Gastrocnemius medialis (tissue), 4 donors: ENCODE measurements at regions not wholly inside any gene's neighbourhood (a gene's known extent, or its start where the extent isn't known, plus 50 kb on each side); places are given as distances from the start of the nearest gene placed in this dataset.
"Not testable (repeated sequence)": the region's sequence is repeated elsewhere in the genome, so short reads cannot be mapped to it uniquely, and the experiment has no call there.

Source experiments
- ATAC-seq, 2 donors: fragments of 150-250 bp; one replicate each; pipeline ENCODE4 v1.9.1; 2016
- DNase-seq, 2 donors: peaks; one replicate each; pipeline ENCODE4 v3.0.0-alpha.2; 2019
- H3K27ac ChIP-seq, 4 donors: fragments of 200-600 bp; sonication (generic); 1 replicate in 1 of 4; 2 replicates in 3 of 4; pipeline ENCODE4 v1.5.1; 2016 to 2018; ENCODE audit warnings: mild to moderate bottlenecking in 2 of 4, moderate library complexity in 1 of 4
- H3K27me3 ChIP-seq, 3 donors: fragments of 200-600 bp; sonication (generic) in 2 of 3; 1 replicate in 1 of 3; 2 replicates in 2 of 3; pipeline versions ENCODE4 v1.5.1 to v1.6.0; 2016 to 2019; ENCODE audit warnings: mild to moderate bottlenecking in 1 of 3, moderate library complexity in 1 of 3
- H3K36me3 ChIP-seq, 2 donors: fragments of 200-600 bp; sonication (generic) in 1 of 2; one replicate each; pipeline ENCODE4 v1.5.1; 2017 to 2018
- H3K4me1 ChIP-seq, 2 donors: fragments of 200-600 bp; sonication (generic) in 1 of 2; one replicate each; pipeline ENCODE4 v1.5.1; 2016 to 2017; ENCODE audit warnings: mild to moderate bottlenecking in 2 of 2
- H3K4me3 ChIP-seq, 4 donors: fragments of 200-600 bp; sonication (generic) in 3 of 4; 1 replicate in 1 of 4; 2 replicates in 3 of 4; pipeline ENCODE4 v1.5.1; 2016 to 2019; ENCODE audit warnings: mild to moderate bottlenecking in 2 of 4
- H3K9me3 ChIP-seq, 3 donors: fragments of 200-600 bp; sonication (generic) in 2 of 3; 1 replicate in 1 of 3; 2 replicates in 2 of 3; pipeline ENCODE4 v1.5.1; 2016 to 2019
- CTCF ChIP-seq, 5 experiments: fragments of 450-650 bp in 3 of 5; fragments of 200-600 bp in 2 of 5; sonication (generic) in 2 of 5; IDR thresholded peaks in 4 of 5; conservative IDR thresholded peaks in 1 of 5; 1 replicate in 4 of 5; 2 replicates in 1 of 5; pipeline ENCODE4 v1.5.1; 2016 to 2019; ENCODE audit warnings: antibody characterized with exemption in 5 of 5, mild to moderate bottlenecking in 3 of 5, moderate library complexity in 3 of 5
- POLR2A ChIP-seq, 2 donors: fragments of 450-650 bp; IDR thresholded peaks; one replicate each; pipeline ENCODE4 v1.6.1; 2017; ENCODE audit warnings: antibody characterized with exemption in 2 of 2, mild to moderate bottlenecking in 2 of 2, moderate library complexity in 2 of 2
- in situ Hi-C, 4 donors: fragments of 200-750 bp; cut with MboI; loops; one replicate each; pipeline versions ENCODE4 v1.15.0 to v1.8.0; 2017; ENCODE audit warnings: low sequenced_read_pairs in 4 of 4
- intact Hi-C: fragments of 100-400 bp; cut with DNase I; formaldehyde crosslinking; loops from one replicate; pipeline ENCODE4 v1.15.1; 2023; ENCODE audit warnings: low total_unique reads

GRCh38 chr6:19231878-19232561, 605.1 kb upstream of the ID4 start:
- intact Hi-C loops, result no loop called here
- Histone ChIP-seq H3K4me3 (no peak overlapping the region), H3K4me1 (no peaks in the 10 kb centered on the region), H3K27me3 (no peaks in the 10 kb centered on the region), H3K9me3 (no peaks in the 10 kb centered on the region), H3K36me3 (no peaks in the 10 kb centered on the region), H3K27ac (no peak overlapping the region)
- in situ Hi-C loops, result no loop called here
- DNase-seq, result no peak
- no peak for ATAC-seq
- TF ChIP-seq CTCF (IDR thresholded peaks at IDR 0.05 in 4 of 5, conservative IDR thresholded peaks at IDR 0.05 in 1 of 5) (no peak), POLR2A (IDR thresholded peaks at IDR 0.05) (no peak)

- no peak for ATAC-seq
- in situ Hi-C loops, result no loop called here
Observed at GRCh38 chr6:19245656-19246055, 591.5 kb upstream of the ID4 start.

GRCh38 chr6:19247181-19247580, 590.0 kb upstream of the ID4 start:
- not testable (repeated sequence) for ATAC-seq, H3K27me3 ChIP-seq

More at GRCh38 chr6:19245656-19246055, 591.5 kb upstream of the ID4 start:
- Histone ChIP-seq H3K4me3 (no peak overlapping the region), H3K36me3 (no peaks in the 10 kb centered on the region), H3K9me3 (peaks cover 0 to 3% (median 0%) of the 10 kb centered on the region in 3 donors), H3K27me3 (no peaks in the 10 kb centered on the region), H3K27ac (no peak overlapping the region), H3K4me1 (no peaks in the 10 kb centered on the region)
- TF ChIP-seq POLR2A (IDR thresholded peaks at IDR 0.05) (no peak), CTCF (IDR thresholded peaks at IDR 0.05 in 4 of 5, conservative IDR thresholded peaks at IDR 0.05 in 1 of 5) (no peak)
- intact Hi-C loops, result no loop called here
- DNase-seq, result no peak

GRCh38 chr6:19256123-19256522, 581.0 kb upstream of the ID4 start:
- ATAC-seq, intact Hi-C loops, H3K4me3 ChIP-seq, H3K36me3 ChIP-seq, H3K27ac ChIP-seq, in situ Hi-C loops, H3K9me3 ChIP-seq, H3K27me3 ChIP-seq, H3K4me1 ChIP-seq, DNase-seq: not testable (repeated sequence)

More at GRCh38 chr6:19247181-19247580, 590.0 kb upstream of the ID4 start:
- intact Hi-C loops, H3K4me3 ChIP-seq, DNase-seq, H3K36me3 ChIP-seq, in situ Hi-C loops, H3K27ac ChIP-seq, H3K4me1 ChIP-seq, H3K9me3 ChIP-seq: not testable (repeated sequence)

GRCh38 chr6:19261642-19262041, 575.5 kb upstream of the ID4 start:
- Histone ChIP-seq H3K9me3 (no peaks in the 10 kb centered on the region), H3K4me1 (no peaks in the 10 kb centered on the region), H3K27ac (no peak overlapping the region), H3K27me3 (no peaks in the 10 kb centered on the region), H3K4me3 (no peak overlapping the region), H3K36me3 (no peaks in the 10 kb centered on the region)
- intact Hi-C loops, result no loop called here
- no peak for DNase-seq
- ATAC-seq, result no peak
- in situ Hi-C loops, result no loop called here
- TF ChIP-seq POLR2A (IDR thresholded peaks at IDR 0.05) (no peak), CTCF (IDR thresholded peaks at IDR 0.05 in 4 of 5, conservative IDR thresholded peaks at IDR 0.05 in 1 of 5) (no peak)

- no peak for TF ChIP-seq POLR2A (IDR thresholded peaks at IDR 0.05)
- no peak for TF ChIP-seq CTCF (IDR thresholded peaks at IDR 0.05 in 4 of 5, conservative IDR thresholded peaks at IDR 0.05 in 1 of 5)
- Histone ChIP-seq H3K9me3 (no peaks in the 10 kb centered on the region), H3K4me1 (no peaks in the 10 kb centered on the region), H3K27ac (no peak overlapping the region), H3K36me3 (no peaks in the 10 kb centered on the region), H3K27me3 (no peaks in the 10 kb centered on the region), H3K4me3 (no peak overlapping the region)
- DNase-seq (no peak), ATAC-seq (no peak)
- in situ Hi-C loops (no loop called here), intact Hi-C loops (no loop called here)
Observed at GRCh38 chr6:19268117-19268516, 569.1 kb upstream of the ID4 start.
